H9 (cell line): ENCODE measurements at regions not wholly inside any gene's neighbourhood (a gene's known extent, or its start where the extent isn't known, plus 50 kb on each side); places are given as distances from the start of the nearest gene placed in this dataset.

Experiments
- DNase-seq: peaks from one replicate; pipeline ENCODE4 v3.0.0-alpha.2; 2017
- H2AFZ ChIP-seq: one replicate; pipeline ENCODE4 v1.6.1; 2013; ENCODE audit warnings: mild to moderate bottlenecking, low read length, control low read depth, moderate library complexity
- H2AK5ac ChIP-seq: 2 replicates; pipeline ENCODE4 v1.6.1; 2013; ENCODE audit warnings: low read length, control low read depth, mixed read lengths; ENCODE audit not compliant: insufficient read length
- H2BK120ac ChIP-seq: one replicate; pipeline ENCODE4 v1.6.1; 2013; ENCODE audit warnings: low read depth, mild to moderate bottlenecking, low read length, control low read depth, inconsistent platforms; ENCODE audit not compliant: poor library complexity, severe bottlenecking
- H2BK12ac ChIP-seq: 2 replicates; pipeline ENCODE4 v1.6.1; 2013; ENCODE audit warnings: low read length, control low read depth, mixed read lengths, low read depth; ENCODE audit not compliant: insufficient read length
- H2BK15ac ChIP-seq: 2 replicates; pipeline ENCODE4 v1.6.1; 2013; ENCODE audit warnings: low read depth, low read length, control low read depth
- H2BK20ac ChIP-seq: one replicate; pipeline ENCODE4 v1.6.1; 2013; ENCODE audit warnings: low read depth, mild to moderate bottlenecking, low read length, control low read depth, inconsistent platforms; ENCODE audit not compliant: poor library complexity, severe bottlenecking
- H2BK5ac ChIP-seq: 2 replicates; pipeline ENCODE4 v1.6.1; 2013; ENCODE audit warnings: low read length, control low read depth, mixed read lengths; ENCODE audit not compliant: insufficient read length
- H3K14ac ChIP-seq: 2 replicates; pipeline ENCODE4 v1.6.1; 2013; ENCODE audit warnings: low read length, control low read depth; ENCODE audit not compliant: insufficient read depth
- H3K18ac ChIP-seq: 2 replicates; pipeline ENCODE4 v1.6.1; 2013; ENCODE audit warnings: low read depth, mild to moderate bottlenecking, mixed read lengths, low read length, control low read depth; ENCODE audit not compliant: insufficient read length
- H3K23ac ChIP-seq: 2 replicates; pipeline ENCODE4 v1.6.1; 2013; ENCODE audit warnings: low read length, control low read depth, mixed read lengths, low read depth; ENCODE audit not compliant: insufficient read length
- H3K23me2 ChIP-seq: 2 replicates; pipeline ENCODE4 v1.6.1; 2013; ENCODE audit warnings: low read depth, mild to moderate bottlenecking, mixed read lengths, low read length, control low read depth; ENCODE audit not compliant: insufficient read length, poor library complexity, severe bottlenecking
- H3K27ac ChIP-seq: 2 replicates; pipeline ENCODE4 v1.5.1; 2013; ENCODE audit warnings: low read length, control low read depth, mixed read lengths, low read depth; ENCODE audit not compliant: insufficient read length
- H3K27me3 ChIP-seq: 2 replicates; pipeline ENCODE4 v1.6.1; 2013; ENCODE audit warnings: low read length, control low read depth, inconsistent platforms; ENCODE audit not compliant: insufficient read depth
- H3K4ac ChIP-seq: 2 replicates; pipeline ENCODE4 v1.6.1; 2013; ENCODE audit warnings: low read depth, mild to moderate bottlenecking, control low read depth, inconsistent platforms, low read length, moderate library complexity
- H3K4me1 ChIP-seq: 2 replicates; pipeline ENCODE4 v1.6.1; 2013; ENCODE audit warnings: low read length, control low read depth, inconsistent platforms; ENCODE audit not compliant: insufficient read depth
- H3K4me2 ChIP-seq: 2 replicates; pipeline ENCODE4 v1.6.1; 2013; ENCODE audit warnings: low read length, control low read depth, mixed read lengths; ENCODE audit not compliant: insufficient read length, insufficient read depth
- H3K56ac ChIP-seq: 2 replicates; pipeline ENCODE4 v1.6.1; 2013; ENCODE audit warnings: low read depth, mild to moderate bottlenecking, mixed read lengths, low read length, control low read depth; ENCODE audit not compliant: insufficient read length
- H3K79me1 ChIP-seq: 2 replicates; pipeline ENCODE4 v1.6.1; 2013; ENCODE audit warnings: low read depth, mild to moderate bottlenecking, moderate library complexity, low read length, control low read depth, inconsistent platforms; ENCODE audit not compliant: insufficient read depth, poor library complexity, severe bottlenecking
- H3K79me2 ChIP-seq: 2 replicates; pipeline ENCODE4 v1.6.1; 2013; ENCODE audit warnings: low read length, control low read depth, inconsistent platforms; ENCODE audit not compliant: insufficient read depth
- H3K9ac ChIP-seq: 2 replicates; pipeline ENCODE4 v1.6.1; 2013; ENCODE audit warnings: low read length, control low read depth, mixed read lengths; ENCODE audit not compliant: insufficient read length; ENCODE audit errors: extremely low read depth
- H3K9me3 ChIP-seq: one replicate; pipeline ENCODE4 v1.6.1; 2013; ENCODE audit warnings: low read depth, low read length, inconsistent platforms; ENCODE audit not compliant: control insufficient read depth
- H3T11ph ChIP-seq: one replicate; pipeline ENCODE4 v1.6.1; 2013; ENCODE audit warnings: mild to moderate bottlenecking, low read length, control low read depth, inconsistent platforms
- H4K20me1 ChIP-seq: one replicate; pipeline ENCODE4 v1.6.1; 2013; ENCODE audit not compliant: control insufficient read depth, insufficient read length, insufficient read depth
- H4K5ac ChIP-seq: 2 replicates; pipeline ENCODE4 v1.6.1; 2013; ENCODE audit warnings: low read depth, mild to moderate bottlenecking, mixed read lengths, low read length, control low read depth; ENCODE audit not compliant: insufficient read length
- H4K8ac ChIP-seq: replicated peaks from 2 replicates; pipeline ENCODE4 v1.6.1; 2013; ENCODE audit warnings: low read length, control low read depth, mixed read lengths, low read depth; ENCODE audit not compliant: insufficient read length
- H4K91ac ChIP-seq: 2 replicates; pipeline ENCODE4 v1.6.1; 2013; ENCODE audit warnings: low read depth, mild to moderate bottlenecking, moderate library complexity, mixed read lengths, low read length, control low read depth; ENCODE audit not compliant: insufficient read length
- H3K27ac Mint-ChIP-seq, 3 experiments: 2 replicates in 2 of 3; 3 replicates in 1 of 3; pipeline ENCODE4 v1.8.0; 2020 to 2021; ENCODE audit warnings: mixed read lengths in 3 of 3, mild to moderate bottlenecking in 1 of 3, moderate library complexity in 1 of 3
- H3K27me3 Mint-ChIP-seq: 2 replicates; pipeline ENCODE4 v1.8.0; 2021; ENCODE audit warnings: low read depth, mild to moderate bottlenecking, moderate library complexity, mixed read lengths
- H3K36me3 Mint-ChIP-seq, 3 experiments: 2 replicates in 2 of 3; 3 replicates in 1 of 3; pipeline ENCODE4 v1.8.0; 2020 to 2021; ENCODE audit warnings: low read depth in 3 of 3, mixed read lengths in 3 of 3; ENCODE audit not compliant: insufficient read depth in 1 of 3
- H3K4me1 Mint-ChIP-seq, 2 experiments: 2 replicates each; pipeline ENCODE4 v1.8.0; 2020; ENCODE audit warnings: mixed read lengths in 2 of 2
- H3K4me3 Mint-ChIP-seq, 2 experiments: 2 replicates in 1 of 2; 3 replicates in 1 of 2; pipeline ENCODE4 v1.8.0; 2020 to 2021; ENCODE audit warnings: mild to moderate bottlenecking in 2 of 2, mixed read lengths in 2 of 2, moderate library complexity in 1 of 2
- H3K9me3 Mint-ChIP-seq, 2 experiments: 2 replicates in 1 of 2; 3 replicates in 1 of 2; pipeline ENCODE4 v1.8.0; 2020; ENCODE audit warnings: mild to moderate bottlenecking in 2 of 2, mixed read lengths in 2 of 2, moderate library complexity in 1 of 2
- CTCF ChIP-seq: fragments of 200-600 bp; sonication (generic); conservative IDR thresholded peaks from 3 replicates; pipeline ENCODE4 v1.8.0; 2021; ENCODE audit warnings: antibody characterized with exemption, mild to moderate bottlenecking
- WGBS: extraction: QIAGEN DNeasy Blood & Tissue Kit; methylation state at CpG from one replicate; pipeline ENCODE4 v1.1.7; 2013; ENCODE audit warnings: missing lambda C conversion rate, low lambda C conversion rate, mixed read lengths; ENCODE audit not compliant: insufficient read length; ENCODE audit errors: extremely low coverage; 5-methylcytosine and 5-hydroxymethylcytosine counted together

GRCh38 chr16:66308096-66308495 lies 58.4 kb upstream of the CDH5 start:
- Histone ChIP-seq H2BK120ac (no peak overlapping the region), H3K79me2 (no peaks in the 10 kb centered on the region), H3K79me1 (no peaks in the 10 kb centered on the region), H3K27me3 (no peaks in the 10 kb centered on the region), H3K23me2 (no peaks in the 10 kb centered on the region), H3K4ac (no peak overlapping the region), H3K4me2 (no peak overlapping the region), H2BK15ac (no peak overlapping the region), H4K5ac (no peak overlapping the region), H4K8ac (no peak overlapping the region), H4K20me1 (no peaks in the 10 kb centered on the region), H3K9ac (no peak overlapping the region), H3K23ac (no peak overlapping the region), H2BK5ac (no peak overlapping the region), H2AK5ac (no peak overlapping the region), H3K14ac (no peak overlapping the region), H3K56ac (no peak overlapping the region), H2BK12ac (no peak overlapping the region), H4K91ac (no peak overlapping the region), H3K9me3 (no peaks in the 10 kb centered on the region), H2AFZ (no peak overlapping the region), H3T11ph (no peak overlapping the region), H2BK20ac (no peak overlapping the region), H3K18ac (no peak overlapping the region), H3K27ac (no peak overlapping the region), H3K4me1 (no peaks in the 10 kb centered on the region)
- H3K27ac Mint-ChIP-seq: no peak overlapping the region
- peaks cover 26% of the 10 kb centered on the region for H3K27me3 Mint-ChIP-seq
- no peaks in the 10 kb centered on the region for H3K9me3 Mint-ChIP-seq
- H3K36me3 Mint-ChIP-seq: no peaks in the 10 kb centered on the region
- DNase-seq: no peak
- no peak overlapping the region for H3K4me3 Mint-ChIP-seq
- H3K4me1 Mint-ChIP-seq: peaks cover 5 to 10% of the 10 kb centered on the region in 2 experiments
- no CpG with 5 or more reads among the region's 5 CpGs for WGBS
- TF ChIP-seq CTCF: no peak
